Esophagus muscularis mucosa (tissue), 3 donors: ENCODE measurements at regions not wholly inside any gene's neighbourhood (a gene's known extent, or its start where the extent isn't known, plus 50 kb on each side); places are given as distances from the start of the nearest gene placed in this dataset.

Experiments used
- CTCF ChIP-seq, 3 experiments: fragments of 200-600 bp in 2 of 3; fragments of 450-650 bp in 1 of 3; sonication (generic) in 2 of 3; IDR thresholded peaks; one replicate each; pipeline ENCODE4 v1.5.1; 2017 to 2019; ENCODE audit warnings: antibody characterized with exemption in 3 of 3, mild to moderate bottlenecking in 2 of 3, moderate library complexity in 1 of 3
- POLR2A ChIP-seq: fragments of 450-650 bp; IDR thresholded peaks from one replicate; pipeline ENCODE4 v1.6.1; 2017; ENCODE audit warnings: antibody characterized with exemption, moderate library complexity, mild to moderate bottlenecking, low read depth
- POLR2AphosphoS5 ChIP-seq, 2 donors: sonication (generic); formaldehyde crosslinking; IDR thresholded peaks; one replicate each; pipeline ENCODE4 v1.6.1; 2017; ENCODE audit warnings: antibody characterized with exemption in 2 of 2

GRCh38 chr21:18104802-18105201 is 139.8 kb upstream of the CHODL start:
- no peak for TF ChIP-seq POLR2A
- TF ChIP-seq POLR2AphosphoS5 (IDR thresholded peaks at IDR 0.05): no peak
- TF ChIP-seq CTCF (IDR thresholded peaks at IDR 0.05): no peak
